Ovary (tissue), 7 donors: ENCODE measurements at regions not wholly inside any gene's neighbourhood (a gene's known extent, or its start where the extent isn't known, plus 50 kb on each side); places are given as distances from the start of the nearest gene placed in this dataset.

Experiments used
- DNase-seq, 5 donors: peaks; one replicate each; pipeline ENCODE4 v3.0.0-alpha.2; 2019 to 2020
- H3K27ac ChIP-seq, 2 donors: fragments of 200-600 bp; one replicate each; pipeline versions ENCODE4 v1.5.1 to v1.8.0; 2019 to 2022
- H3K27me3 ChIP-seq: fragments of 200-600 bp; one replicate; pipeline ENCODE4 v1.8.0; 2022
- H3K36me3 ChIP-seq: fragments of 200-600 bp; sonication (generic); one replicate; pipeline ENCODE4 v1.5.1; 2019
- H3K4me1 ChIP-seq: one replicate; pipeline ENCODE4 v1.8.1; 2013; ENCODE audit warnings: mild to moderate bottlenecking, moderate library complexity; ENCODE audit not compliant: insufficient read depth
- H3K4me3 ChIP-seq: fragments of 200-600 bp; sonication (generic); one replicate; pipeline ENCODE4 v1.5.1; 2017
- H3K9me3 ChIP-seq, 2 donors: fragments of 200-600 bp in 1 of 2; sonication (generic) in 1 of 2; one replicate each; pipeline versions ENCODE4 v1.5.1 to v1.8.1; 2013 to 2019; ENCODE audit warnings: mild to moderate bottlenecking in 1 of 2, moderate library complexity in 1 of 2
- EP300 ChIP-seq: sonication (generic); formaldehyde crosslinking; IDR thresholded peaks from one replicate; pipeline ENCODE4 v1.6.1; 2017; ENCODE audit warnings: antibody characterized with exemption
- POLR2A ChIP-seq: fragments of 450-650 bp; IDR thresholded peaks from one replicate; pipeline ENCODE4 v1.6.1; 2017; ENCODE audit warnings: antibody characterized with exemption, mild to moderate bottlenecking, moderate library complexity
- WGBS, 3 donors: extraction: QIAGEN DNeasy Blood & Tissue Kit in 1 of 3; methylation state at CpG; one replicate each; pipeline versions ENCODE4 v1.1.5 to v1.1.7; 2013 to 2017; 5-methylcytosine and 5-hydroxymethylcytosine counted together
- intact Hi-C, 4 donors: fragments of 100-400 bp; cut with DNase I; formaldehyde crosslinking; loops; one replicate each; pipeline versions ENCODE4 v1.11.0 to v1.15.1; 2022 to 2023
- TF ChIP-seq, protein P1 (sequence below), 3 donors: fragments of 450-650 bp in 2 of 3; fragments of 200-600 bp in 1 of 3; IDR thresholded peaks; one replicate each; pipeline versions ENCODE4 v1.5.1 to v1.8.0; 2016 to 2022; ENCODE audit warnings: antibody characterized with exemption in 3 of 3, mild to moderate bottlenecking in 1 of 3
- donor health status: DM: no; HTN: no; CAD: no; lungs with moderate emphysema.
- donor health status: DM: no; HTN: no; CAD: no.
- donor health status: Bipolar disorder and iron deficiency.
- donor health status: DM: no; HTN: no; CAD: no.
- donor health status: DM: yes; HTN: yes; CAD: no.

DNA sequence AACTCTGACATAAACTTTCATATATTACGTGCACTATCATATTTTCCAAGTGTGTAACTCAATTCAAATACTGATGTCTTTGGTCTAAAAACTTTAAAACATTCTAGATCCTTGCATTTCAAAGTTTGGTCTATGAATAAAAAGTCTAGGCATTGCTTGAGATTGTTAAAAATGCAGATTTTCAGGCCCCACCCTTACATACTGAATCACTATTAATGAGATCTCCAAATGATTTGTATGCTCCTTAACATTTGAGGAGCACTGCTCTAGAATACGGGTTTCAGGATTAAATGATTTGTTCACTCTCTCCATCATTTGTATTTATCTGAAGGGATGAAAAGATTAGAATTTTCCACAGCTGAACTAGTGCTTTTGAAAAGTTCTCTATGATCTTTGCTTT is 202.9 kb downstream of the KBTBD8 start:
- intact Hi-C loops, result no loop called here
- no peak for DNase-seq
- no peaks in the 10 kb centered on the region for H3K27me3 ChIP-seq
- no peak overlapping the region for H3K27ac ChIP-seq
- no peaks in the 10 kb centered on the region for H3K9me3 ChIP-seq
- 81 to 84% (median 84%) methylated on average over 2 of the region's 2 CpGs for whole genome bisulfite sequencing, 3 donors
- no peak overlapping the region for H3K4me3 ChIP-seq
- TF ChIP-seq EP300, result no peak
- no peak for TF ChIP-seq POLR2A
- TF ChIP-seq, protein P1, sequence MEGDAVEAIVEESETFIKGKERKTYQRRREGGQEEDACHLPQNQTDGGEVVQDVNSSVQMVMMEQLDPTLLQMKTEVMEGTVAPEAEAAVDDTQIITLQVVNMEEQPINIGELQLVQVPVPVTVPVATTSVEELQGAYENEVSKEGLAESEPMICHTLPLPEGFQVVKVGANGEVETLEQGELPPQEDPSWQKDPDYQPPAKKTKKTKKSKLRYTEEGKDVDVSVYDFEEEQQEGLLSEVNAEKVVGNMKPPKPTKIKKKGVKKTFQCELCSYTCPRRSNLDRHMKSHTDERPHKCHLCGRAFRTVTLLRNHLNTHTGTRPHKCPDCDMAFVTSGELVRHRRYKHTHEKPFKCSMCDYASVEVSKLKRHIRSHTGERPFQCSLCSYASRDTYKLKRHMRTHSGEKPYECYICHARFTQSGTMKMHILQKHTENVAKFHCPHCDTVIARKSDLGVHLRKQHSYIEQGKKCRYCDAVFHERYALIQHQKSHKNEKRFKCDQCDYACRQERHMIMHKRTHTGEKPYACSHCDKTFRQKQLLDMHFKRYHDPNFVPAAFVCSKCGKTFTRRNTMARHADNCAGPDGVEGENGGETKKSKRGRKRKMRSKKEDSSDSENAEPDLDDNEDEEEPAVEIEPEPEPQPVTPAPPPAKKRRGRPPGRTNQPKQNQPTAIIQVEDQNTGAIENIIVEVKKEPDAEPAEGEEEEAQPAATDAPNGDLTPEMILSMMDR (IDR thresholded peaks at IDR 0.05), result no peak
- no peaks in the 10 kb centered on the region for H3K4me1 ChIP-seq
- no peaks in the 10 kb centered on the region for H3K36me3 ChIP-seq

DNA sequence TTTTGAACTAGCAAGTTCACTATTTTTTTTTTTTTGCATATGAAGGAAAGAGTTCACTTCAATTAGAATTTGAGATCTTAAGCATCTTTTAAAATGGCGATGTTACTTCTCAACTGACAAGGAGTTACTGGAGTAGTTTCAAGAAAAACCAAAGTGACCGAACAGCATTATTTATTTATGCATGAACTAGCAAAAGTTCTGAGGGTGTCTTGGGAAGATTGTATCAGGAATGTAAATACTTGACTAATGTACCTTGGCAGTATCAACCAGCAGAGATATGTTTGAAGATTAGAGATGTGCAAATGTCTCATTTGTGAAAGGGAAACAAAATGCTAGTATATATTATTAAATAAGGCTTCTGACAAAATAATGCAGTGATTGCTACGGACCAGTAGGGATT is 203.9 kb downstream of the KBTBD8 start:
- no peak for DNase-seq
- Histone ChIP-seq H3K36me3 (no peaks in the 10 kb centered on the region), H3K9me3 (no peaks in the 10 kb centered on the region), H3K4me1 (no peaks in the 10 kb centered on the region), H3K27ac (no peak overlapping the region), H3K27me3 (no peaks in the 10 kb centered on the region), H3K4me3 (no peak overlapping the region)
- 38 to 54% (median 42%) methylated on average over 3 of the region's 3 CpGs for WGBS, 3 donors
- TF ChIP-seq POLR2A (no peak), EP300 (no peak)
- TF ChIP-seq, protein P1 (IDR thresholded peaks at IDR 0.05), result no peak
- intact Hi-C loops, result no loop called here

DNA sequence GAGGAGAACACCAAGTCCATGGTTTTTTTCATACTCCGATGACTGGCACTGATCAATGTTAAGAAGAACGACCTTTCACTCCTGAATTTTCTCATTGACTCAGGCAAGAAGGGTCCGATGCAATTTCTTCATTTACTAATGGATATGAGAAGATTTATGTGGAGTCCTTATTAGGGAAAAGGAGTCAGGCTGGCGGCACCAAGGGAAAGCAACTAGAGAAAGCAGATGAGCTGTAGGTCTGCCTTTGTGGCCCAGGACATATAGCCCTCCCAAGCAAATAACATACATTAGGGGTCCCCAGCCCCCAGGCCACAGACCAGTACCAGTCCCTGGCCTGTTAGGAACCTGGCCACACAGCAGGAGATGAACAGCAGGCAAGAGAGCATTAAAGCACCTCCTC is 206.8 kb downstream of the KBTBD8 start:
- no peak for TF ChIP-seq POLR2A
- TF ChIP-seq EP300, result no peak
- TF ChIP-seq, protein P1 (IDR thresholded peaks at IDR 0.05), result no peak
- no peaks in the 10 kb centered on the region for H3K9me3 ChIP-seq
- H3K4me1 ChIP-seq, result no peaks in the 10 kb centered on the region
- no peaks in the 10 kb centered on the region for H3K27me3 ChIP-seq
- DNase-seq, result no peak
- no peaks in the 10 kb centered on the region for H3K36me3 ChIP-seq
- WGBS, 3 donors, result 49 to 66% (median 63%) methylated on average over 4 of the region's 4 CpGs
- H3K4me3 ChIP-seq, result no peak overlapping the region
- no peak overlapping the region for H3K27ac ChIP-seq
- intact Hi-C loops, result no loop called here

DNA sequence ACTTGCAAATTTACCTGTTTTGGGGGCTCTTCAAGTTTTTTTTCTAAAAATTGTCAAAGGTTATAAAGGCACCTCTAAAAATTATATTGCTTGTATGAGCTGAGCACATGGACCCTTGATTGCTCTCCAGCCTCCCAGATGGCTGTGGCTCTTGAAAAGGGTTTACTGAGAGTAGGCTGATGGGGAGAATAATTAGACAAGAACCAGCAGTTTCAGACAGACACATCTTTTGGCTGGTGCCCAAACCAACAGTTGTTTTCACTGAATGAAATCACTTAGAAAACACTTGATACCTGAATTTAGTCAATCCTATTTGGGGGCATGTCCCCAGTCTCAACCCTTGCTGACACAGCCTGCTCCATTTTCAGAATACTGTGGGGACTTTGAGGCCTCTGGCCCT is 217.6 kb downstream of the KBTBD8 start:
- H3K4me1 ChIP-seq, result no peaks in the 10 kb centered on the region
- intact Hi-C loops, result no loop called here
- H3K27ac ChIP-seq, result no peak overlapping the region
- no peak overlapping the region for H3K4me3 ChIP-seq
- H3K9me3 ChIP-seq, result no peaks in the 10 kb centered on the region
- TF ChIP-seq, protein P1 (IDR thresholded peaks at IDR 0.05), result no peak
- TF ChIP-seq EP300, result no peak
- no peak for TF ChIP-seq POLR2A
- no peak for DNase-seq
- no peaks in the 10 kb centered on the region for H3K27me3 ChIP-seq
- H3K36me3 ChIP-seq, result no peaks in the 10 kb centered on the region

DNA sequence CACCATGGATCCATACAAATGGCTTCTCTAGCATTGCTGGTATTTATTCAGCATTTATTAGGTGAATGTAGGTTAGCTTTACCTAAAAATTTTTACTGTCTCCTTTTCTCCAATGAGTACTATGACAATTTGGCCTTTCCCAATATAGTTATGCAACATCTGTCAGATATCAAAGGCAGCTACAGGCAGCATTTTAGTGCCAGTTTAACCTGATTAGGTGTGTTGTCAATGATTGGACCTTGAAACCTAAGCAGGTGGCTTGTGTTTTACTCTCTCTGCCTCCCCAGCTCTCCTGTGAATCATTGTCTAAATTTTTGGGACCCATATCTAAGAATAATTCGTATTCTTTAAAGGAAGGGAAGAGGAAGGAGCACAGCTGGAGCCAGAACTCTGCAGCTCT is 228.9 kb downstream of the KBTBD8 start:
- no peaks in the 10 kb centered on the region for H3K36me3 ChIP-seq
- TF ChIP-seq POLR2A, result no peak
- TF ChIP-seq, protein P1 (IDR thresholded peaks at IDR 0.05), result no peak
- TF ChIP-seq EP300, result no peak
- no peak overlapping the region for H3K4me3 ChIP-seq
- 19 to 24% (median 20%) methylated on average over 1 of the region's 1 CpG for WGBS, 3 donors
- H3K27me3 ChIP-seq, result no peaks in the 10 kb centered on the region
- DNase-seq, result no peak
- no peaks in the 10 kb centered on the region for H3K9me3 ChIP-seq
- H3K4me1 ChIP-seq, result no peaks in the 10 kb centered on the region
- intact Hi-C loops, result no loop called here
- H3K27ac ChIP-seq, result no peak overlapping the region
